Choroid plexus epithelial cell (primary cell): ENCODE measurements at regions not wholly inside any gene's neighbourhood (a gene's known extent, or its start where the extent isn't known, plus 50 kb on each side); places are given as distances from the start of the nearest gene placed in this dataset.
A peak's percentile ranks its signal among the peaks of the same experiment; 100 is the strongest.

ENCODE experiments used
- DNase-seq: peaks from one replicate; pipeline ENCODE4 v3.0.0-alpha.2; 2010; ENCODE audit warnings: low read depth
- H3K4me3 ChIP-seq: 2 replicates; pipeline ENCODE4 v1.5.1; 2011; ENCODE audit warnings: low read depth, mild to moderate bottlenecking, control low read depth, low read length, moderate library complexity
- CTCF ChIP-seq: conservative IDR thresholded peaks from 2 replicates; pipeline ENCODE4 v1.5.1; 2011; ENCODE audit warnings: low read depth, mild to moderate bottlenecking, control low read depth, inconsistent platforms, low read length, moderate library complexity

- TF ChIP-seq CTCF = no peak
- no peak for DNase-seq
- H3K4me3 ChIP-seq = no peak overlapping the region
Measured at GRCh38 chr5:158147227-158147626, 288.3 kb upstream of the CLINT1 start.

DNA sequence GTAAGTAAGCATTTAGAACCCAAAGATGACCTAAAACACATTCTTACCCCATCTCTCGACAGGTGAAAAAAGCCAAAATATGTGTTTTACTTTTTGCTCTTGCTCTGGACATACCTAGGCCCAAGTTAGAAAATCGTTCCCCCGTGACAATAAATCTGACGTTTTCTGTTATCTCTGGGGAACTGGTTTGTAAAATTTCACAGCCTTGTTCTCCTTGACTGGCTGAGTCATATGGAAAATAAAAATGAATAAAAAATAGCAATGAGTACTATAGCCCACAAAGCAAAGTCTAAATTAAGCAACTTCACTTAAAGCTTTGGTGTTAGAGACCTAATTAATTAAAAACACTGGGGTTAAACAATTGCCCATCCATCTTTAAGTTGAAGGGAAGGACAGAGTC is 286.9 kb upstream of the CLINT1 start:
- H3K4me3 ChIP-seq = no peak overlapping the region
- no peak for DNase-seq
- no peak for TF ChIP-seq CTCF

DNA sequence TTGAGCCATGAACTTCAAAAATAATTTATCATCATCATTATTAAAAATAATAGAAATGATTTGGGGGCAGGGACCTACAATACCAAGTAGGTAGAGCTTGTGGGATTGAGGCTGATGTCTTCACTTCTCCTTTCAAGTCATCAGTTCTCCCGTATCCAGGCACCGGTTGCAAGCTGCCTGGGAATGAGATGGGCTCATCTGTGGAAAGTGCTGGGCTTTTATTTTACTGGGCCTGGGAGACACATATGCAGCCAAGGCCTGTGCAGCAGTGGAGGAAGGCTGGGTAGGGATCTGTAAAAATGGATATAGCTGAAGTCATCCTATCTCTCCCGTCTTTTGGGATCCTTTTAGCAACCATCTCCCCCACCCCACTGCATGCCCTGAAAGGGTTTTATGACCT is 284.1 kb upstream of the CLINT1 start:
- H3K4me3 ChIP-seq = no peak overlapping the region
- TF ChIP-seq CTCF = no peak
- DNase-seq = no peak

DNA sequence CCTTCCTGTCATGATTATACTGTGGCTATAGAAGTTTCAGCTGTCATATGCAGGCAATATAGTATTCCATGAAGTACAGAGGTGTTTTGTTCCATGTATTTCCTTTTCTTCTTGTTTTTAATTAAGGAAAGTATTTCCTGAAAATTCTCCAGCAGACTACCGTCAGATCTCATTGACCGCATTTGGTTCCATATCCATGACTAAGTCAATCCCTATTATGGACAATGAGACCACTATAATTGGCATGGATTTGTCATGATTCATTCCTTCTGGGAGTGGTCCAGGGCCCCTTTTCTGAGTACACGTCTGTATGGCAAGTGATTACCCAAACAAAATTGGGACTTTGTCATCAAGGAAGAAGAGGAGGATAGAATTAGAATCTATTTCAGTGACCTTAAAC is 283.2 kb upstream of the CLINT1 start:
- DNase-seq = no peak
- TF ChIP-seq CTCF = no peak
- no peak overlapping the region for H3K4me3 ChIP-seq

GRCh38 chr5:158140120-158140731 is 281.3 kb upstream of the CLINT1 start:
- no peak overlapping the region for H3K4me3 ChIP-seq
- peak; percentile 42 for DNase-seq
- TF ChIP-seq CTCF = no peak

GRCh38 chr5:158139161-158139560 is 280.2 kb upstream of the CLINT1 start:
- no peak for DNase-seq
- no peak for TF ChIP-seq CTCF
- no peak overlapping the region for H3K4me3 ChIP-seq

GRCh38 chr5:158135682-158136179 is 276.8 kb upstream of the CLINT1 start:
- H3K4me3 ChIP-seq = no peak overlapping the region
- no peak for TF ChIP-seq CTCF
- no peak for DNase-seq
